Peyer's patch (tissue), 4 donors: ENCODE measurements at regions not wholly inside any gene's neighbourhood (a gene's known extent, or its start where the extent isn't known, plus 50 kb on each side); places are given as distances from the start of the nearest gene placed in this dataset.

Source experiments
- DNase-seq, 3 donors: peaks; one replicate each; pipeline ENCODE4 v3.0.0-alpha.2; 2017 to 2019
- H3K27ac ChIP-seq, 4 donors: fragments of 200-600 bp; sonication (generic); one replicate each; pipeline ENCODE4 v1.5.1; 2016 to 2019
- H3K27me3 ChIP-seq, 2 donors: fragments of 200-600 bp; sonication (generic); one replicate each; pipeline ENCODE4 v1.5.1; 2019
- H3K36me3 ChIP-seq, 3 donors: fragments of 200-600 bp; sonication (generic); one replicate each; pipeline ENCODE4 v1.5.1; 2016 to 2019
- H3K4me1 ChIP-seq, 4 donors: fragments of 200-600 bp; sonication (generic); one replicate each; pipeline ENCODE4 v1.5.1; 2016 to 2019
- H3K4me3 ChIP-seq, 4 donors: fragments of 200-600 bp; sonication (generic); 1 replicate in 3 of 4; 2 replicates in 1 of 4; pipeline ENCODE4 v1.5.1; 2016 to 2019; ENCODE audit warnings: mild to moderate bottlenecking in 1 of 4
- H3K9me3 ChIP-seq, 4 donors: fragments of 200-600 bp; sonication (generic); one replicate each; pipeline ENCODE4 v1.5.1; 2016 to 2019; ENCODE audit warnings: mild to moderate bottlenecking in 1 of 4
- CTCF ChIP-seq, 6 experiments: fragments of 450-650 bp in 4 of 6; fragments of 200-600 bp in 2 of 6; sonication (generic) in 1 of 6; IDR thresholded peaks; one replicate each; pipeline ENCODE4 v1.5.1; 2017 to 2019; ENCODE audit warnings: antibody characterized with exemption in 6 of 6, mild to moderate bottlenecking in 3 of 6, moderate library complexity in 1 of 6
- POLR2A ChIP-seq, 2 donors: fragments of 450-650 bp; IDR thresholded peaks; one replicate each; pipeline ENCODE4 v1.5.1; 2017; ENCODE audit warnings: antibody characterized with exemption in 2 of 2, mild to moderate bottlenecking in 2 of 2, moderate library complexity in 2 of 2

DNA sequence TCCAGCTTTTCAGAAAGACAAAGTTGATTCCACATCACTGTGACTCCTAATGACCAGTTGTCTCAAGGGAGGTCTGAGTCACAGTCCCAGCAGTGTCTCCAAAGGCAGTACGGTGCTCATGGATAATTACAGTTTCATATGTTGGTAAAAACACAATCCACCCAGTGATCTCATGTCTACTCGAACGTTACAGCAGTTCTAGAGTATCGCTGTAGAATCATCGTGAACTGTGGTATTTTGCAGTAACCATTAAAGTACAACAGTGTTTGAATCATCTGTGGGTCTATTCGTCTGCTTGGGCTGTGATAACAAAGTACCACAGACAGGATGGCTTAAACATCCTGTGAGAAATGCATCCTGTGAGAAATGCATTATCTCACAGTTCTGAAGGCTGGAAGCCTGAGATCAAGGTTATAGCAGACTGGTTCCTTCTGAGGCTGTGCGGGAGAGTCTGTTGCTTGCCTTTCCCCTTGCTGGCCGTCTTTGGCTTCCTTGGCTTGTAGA lies 121.1 kb upstream of the SORBS2 start:
- Histone ChIP-seq H3K4me3 (no peak overlapping the region), H3K27me3 (no peaks in the 10 kb centered on the region), H3K9me3 (no peaks in the 10 kb centered on the region), H3K27ac (no peak overlapping the region), H3K36me3 (no peaks in the 10 kb centered on the region), H3K4me1 (no peaks in the 10 kb centered on the region)
- no peak for DNase-seq
- no peak for TF ChIP-seq CTCF (IDR thresholded peaks at IDR 0.05)
- TF ChIP-seq POLR2A (IDR thresholded peaks at IDR 0.05): no peak

- Histone ChIP-seq H3K27ac (no peak overlapping the region), H3K9me3 (no peaks in the 10 kb centered on the region)
These were observed 124.8 kb upstream of the SORBS2 start for GRCh38 chr4:185936650-185937376.

GRCh38 chr4:185938654-185939053 lies 126.7 kb upstream of the SORBS2 start:
- no peak for DNase-seq
- Histone ChIP-seq H3K4me1 (no peaks in the 10 kb centered on the region), H3K27me3 (no peaks in the 10 kb centered on the region), H3K4me3 (no peak overlapping the region), H3K27ac (no peak overlapping the region), H3K9me3 (no peaks in the 10 kb centered on the region), H3K36me3 (no peaks in the 10 kb centered on the region)
- TF ChIP-seq POLR2A (IDR thresholded peaks at IDR 0.05): no peak
- TF ChIP-seq CTCF (IDR thresholded peaks at IDR 0.05): no peak

More at GRCh38 chr4:185936650-185937376, 124.8 kb upstream of the SORBS2 start:
- Histone ChIP-seq H3K27me3 (no peaks in the 10 kb centered on the region), H3K4me3 (no peak overlapping the region), H3K36me3 (no peaks in the 10 kb centered on the region), H3K4me1 (no peaks in the 10 kb centered on the region)
- no peak for DNase-seq
- TF ChIP-seq CTCF (IDR thresholded peaks at IDR 0.05): no peak
- TF ChIP-seq POLR2A (IDR thresholded peaks at IDR 0.05): no peak

DNA sequence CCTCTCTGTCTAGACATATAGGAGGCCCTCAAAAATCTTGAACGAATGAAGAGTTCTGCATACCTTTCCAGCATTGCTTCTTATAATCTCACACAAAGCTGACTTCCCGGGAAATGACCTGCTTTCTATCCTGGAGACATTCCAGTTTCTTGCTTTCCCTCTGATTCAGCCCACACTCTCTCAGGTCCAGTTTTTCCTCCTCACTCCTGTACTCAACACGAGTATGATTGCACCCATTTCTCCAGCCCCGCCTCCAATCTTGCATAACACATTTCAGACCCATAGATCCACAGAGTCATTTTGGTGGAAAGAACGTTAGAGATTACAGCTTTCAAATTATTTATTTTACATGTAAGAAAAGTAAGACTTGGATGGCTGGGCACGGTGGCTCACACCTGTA lies 127.5 kb upstream of the TLR3 start:
- no peaks in the 10 kb centered on the region for H3K36me3 ChIP-seq
- no peak overlapping the region for H3K27ac ChIP-seq
- no peak for DNase-seq
- no peak for TF ChIP-seq CTCF (IDR thresholded peaks at IDR 0.05)
- TF ChIP-seq POLR2A (IDR thresholded peaks at IDR 0.05): no peak
- no peaks in the 10 kb centered on the region for H3K4me1 ChIP-seq
- H3K27me3 ChIP-seq: no peaks in the 10 kb centered on the region
- H3K4me3 ChIP-seq: no peak overlapping the region
- H3K9me3 ChIP-seq: no peaks in the 10 kb centered on the region

DNA sequence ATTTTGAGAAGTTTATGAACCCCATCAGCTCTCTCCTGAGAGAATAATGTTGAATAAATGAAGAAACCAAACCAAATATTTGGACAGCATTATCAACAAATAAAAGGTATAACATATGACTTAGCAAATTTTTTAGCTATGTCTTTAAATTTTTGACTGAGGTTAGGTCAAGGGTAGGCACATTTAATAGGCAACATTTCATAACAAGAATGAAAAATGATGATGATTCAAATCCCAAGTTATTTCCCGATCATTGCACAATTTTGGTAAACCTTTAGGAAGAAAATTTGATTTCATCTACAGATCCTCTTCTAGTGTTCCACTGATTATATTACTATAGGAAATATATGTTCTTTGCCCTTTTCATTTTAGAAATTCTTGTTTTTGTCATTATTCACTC lies 123.7 kb upstream of the TLR3 start:
- H3K4me3 ChIP-seq: no peak overlapping the region
- TF ChIP-seq POLR2A (IDR thresholded peaks at IDR 0.05): no peak
- no peak for TF ChIP-seq CTCF (IDR thresholded peaks at IDR 0.05)
- no peaks in the 10 kb centered on the region for H3K4me1 ChIP-seq
- H3K27ac ChIP-seq: no peak overlapping the region
- no peaks in the 10 kb centered on the region for H3K27me3 ChIP-seq
- no peaks in the 10 kb centered on the region for H3K9me3 ChIP-seq
- no peaks in the 10 kb centered on the region for H3K36me3 ChIP-seq
- no peak for DNase-seq
